ENCODE measurements at regions not wholly inside any gene's neighbourhood (a gene's known extent, or its start where the extent isn't known, plus 50 kb on each side); places are given as distances from the start of the nearest gene placed in this dataset.

GRCh38 chr5:174189654-174190541 lies 144.4 kb downstream of the NSG2 start:
- no peaks in the 10 kb centered on the region for H3K9me3 ChIP-seq
- no peaks in the 10 kb centered on the region for H3K4me1 ChIP-seq
- intact Hi-C loops (cut with DNase I), result no loop called here
- H3K27ac ChIP-seq, result no peak overlapping the region
- TF ChIP-seq, protein P1, sequence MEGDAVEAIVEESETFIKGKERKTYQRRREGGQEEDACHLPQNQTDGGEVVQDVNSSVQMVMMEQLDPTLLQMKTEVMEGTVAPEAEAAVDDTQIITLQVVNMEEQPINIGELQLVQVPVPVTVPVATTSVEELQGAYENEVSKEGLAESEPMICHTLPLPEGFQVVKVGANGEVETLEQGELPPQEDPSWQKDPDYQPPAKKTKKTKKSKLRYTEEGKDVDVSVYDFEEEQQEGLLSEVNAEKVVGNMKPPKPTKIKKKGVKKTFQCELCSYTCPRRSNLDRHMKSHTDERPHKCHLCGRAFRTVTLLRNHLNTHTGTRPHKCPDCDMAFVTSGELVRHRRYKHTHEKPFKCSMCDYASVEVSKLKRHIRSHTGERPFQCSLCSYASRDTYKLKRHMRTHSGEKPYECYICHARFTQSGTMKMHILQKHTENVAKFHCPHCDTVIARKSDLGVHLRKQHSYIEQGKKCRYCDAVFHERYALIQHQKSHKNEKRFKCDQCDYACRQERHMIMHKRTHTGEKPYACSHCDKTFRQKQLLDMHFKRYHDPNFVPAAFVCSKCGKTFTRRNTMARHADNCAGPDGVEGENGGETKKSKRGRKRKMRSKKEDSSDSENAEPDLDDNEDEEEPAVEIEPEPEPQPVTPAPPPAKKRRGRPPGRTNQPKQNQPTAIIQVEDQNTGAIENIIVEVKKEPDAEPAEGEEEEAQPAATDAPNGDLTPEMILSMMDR (IDR thresholded peaks at IDR 0.05), result no peak
- no peak for TF ChIP-seq POLR2A (IDR thresholded peaks at IDR 0.05)
- no peak for TF ChIP-seq POLR2AphosphoS5 (IDR thresholded peaks at IDR 0.05; ENCODE audit: insufficient read depth in 1 of 2, low read depth in 1 of 2)
- DNase-seq (ENCODE audit: extremely low spot score in 2 of 2), result no peak
- no peaks in the 10 kb centered on the region for H3K27me3 ChIP-seq
- H3K36me3 ChIP-seq, result no peaks in the 10 kb centered on the region
- no peak overlapping the region for H3K4me3 ChIP-seq

- H3K27ac ChIP-seq, result no peak overlapping the region
- intact Hi-C loops (cut with DNase I), result no loop called here
- H3K4me1 ChIP-seq, result no peaks in the 10 kb centered on the region
- DNase-seq (ENCODE audit: extremely low spot score in 2 of 2), result peak in 1 of 2 donors; percentile 64
- no peak for TF ChIP-seq POLR2AphosphoS5 (IDR thresholded peaks at IDR 0.05; ENCODE audit: insufficient read depth in 1 of 2, low read depth in 1 of 2)
- TF ChIP-seq, protein P1 (IDR thresholded peaks at IDR 0.05), result no peak
- no peak for TF ChIP-seq POLR2A (IDR thresholded peaks at IDR 0.05)
- H3K36me3 ChIP-seq, result no peaks in the 10 kb centered on the region
- H3K27me3 ChIP-seq, result no peaks in the 10 kb centered on the region
- no peaks in the 10 kb centered on the region for H3K9me3 ChIP-seq
- no peak overlapping the region for H3K4me3 ChIP-seq
These were observed 145.6 kb downstream of the NSG2 start for GRCh38 chr5:174191076-174191475.

GRCh38 chr5:174191850-174192655 lies 146.5 kb downstream of the NSG2 start:
- Histone ChIP-seq H3K27me3 (no peaks in the 10 kb centered on the region), H3K27ac (no peak overlapping the region), H3K4me1 (no peaks in the 10 kb centered on the region), H3K9me3 (no peaks in the 10 kb centered on the region), H3K4me3 (no peak overlapping the region), H3K36me3 (no peaks in the 10 kb centered on the region)
- peak in 1 of 2 donors; percentile 88 for DNase-seq (ENCODE audit: extremely low spot score in 2 of 2)
- TF ChIP-seq POLR2AphosphoS5 (IDR thresholded peaks at IDR 0.05; ENCODE audit: insufficient read depth in 1 of 2, low read depth in 1 of 2) (no peak), POLR2A (IDR thresholded peaks at IDR 0.05) (no peak)
- TF ChIP-seq, protein P1 (IDR thresholded peaks at IDR 0.05), result no peak
- intact Hi-C loops (cut with DNase I), result no loop called here

GRCh38 chr5:174192901-174193300 lies 147.4 kb downstream of the NSG2 start:
- intact Hi-C loops (cut with DNase I), result no loop called here

More at GRCh38 chr5:174192901-174193300, 147.4 kb downstream of the NSG2 start:
- Histone ChIP-seq H3K4me3 (no peak overlapping the region), H3K9me3 (no peaks in the 10 kb centered on the region), H3K27ac (no peak overlapping the region), H3K27me3 (no peaks in the 10 kb centered on the region), H3K36me3 (no peaks in the 10 kb centered on the region), H3K4me1 (no peaks in the 10 kb centered on the region)
- TF ChIP-seq, protein P1 (IDR thresholded peaks at IDR 0.05), result no peak
- no peak for TF ChIP-seq POLR2A (IDR thresholded peaks at IDR 0.05)
- no peak for TF ChIP-seq POLR2AphosphoS5 (IDR thresholded peaks at IDR 0.05; ENCODE audit: insufficient read depth in 1 of 2, low read depth in 1 of 2)
- peak in 1 of 2 donors; percentile 64 for DNase-seq (ENCODE audit: extremely low spot score in 2 of 2)
